Right lobe of liver (tissue), 6 donors: ENCODE measurements at regions not wholly inside any gene's neighbourhood (a gene's known extent, or its start where the extent isn't known, plus 50 kb on each side); places are given as distances from the start of the nearest gene placed in this dataset.

Experiments
- ATAC-seq, 4 donors: fragments of 200-7000 bp; cut with Tn5 transposase; one replicate each; pipeline ENCODE4 v1.9.1; 2020; ENCODE audit warnings: mild to moderate bottlenecking in 4 of 4, moderate library complexity in 4 of 4
- DNase-seq, 3 donors: peaks; one replicate each; pipeline ENCODE4 v3.0.0-alpha.2; 2020
- H3K27ac ChIP-seq, 3 donors: fragments of 200-600 bp; one replicate each; pipeline ENCODE4 v1.8.0; 2022
- H3K27me3 ChIP-seq, 2 donors: fragments of 200-600 bp; one replicate each; pipeline ENCODE4 v1.8.0; 2022
- H3K36me3 ChIP-seq, 4 donors: fragments of 200-600 bp; sonication (generic) in 1 of 4; one replicate each; pipeline versions ENCODE4 v1.5.1 to v1.8.0; 2017 to 2022; ENCODE audit warnings: control low read depth in 1 of 4
- H3K4me1 ChIP-seq, 4 donors: fragments of 200-600 bp; sonication (generic) in 1 of 4; one replicate each; pipeline versions ENCODE4 v1.5.1 to v1.8.0; 2017 to 2022; ENCODE audit warnings: control low read depth in 1 of 4
- H3K4me3 ChIP-seq, 3 donors: fragments of 200-600 bp; one replicate each; pipeline ENCODE4 v1.8.0; 2022
- H3K9me3 ChIP-seq, 4 donors: fragments of 200-600 bp; sonication (generic) in 1 of 4; one replicate each; pipeline versions ENCODE4 v1.5.1 to v1.8.0; 2017 to 2022; ENCODE audit warnings: control low read depth in 1 of 4
- CTCF ChIP-seq, 4 donors: fragments of 200-600 bp in 3 of 4; fragments of 450-650 bp in 1 of 4; IDR thresholded peaks; one replicate each; pipeline versions ENCODE4 v1.5.1 to v1.8.0; 2016 to 2022; ENCODE audit warnings: antibody characterized with exemption in 4 of 4, mild to moderate bottlenecking in 2 of 4
- POLR2A ChIP-seq: fragments of 450-650 bp; IDR thresholded peaks from one replicate; pipeline ENCODE4 v1.6.1; 2017; ENCODE audit warnings: antibody characterized with exemption, mild to moderate bottlenecking
- WGBS: methylation state at CpG from one replicate; pipeline ENCODE4 v1.1.6; 2018; ENCODE audit warnings: low coverage, low lambda C conversion rate; ENCODE audit not compliant: insufficient coverage; ENCODE audit errors: missing lambda C conversion rate; 5-methylcytosine and 5-hydroxymethylcytosine counted together
- intact Hi-C, 2 donors: fragments of 100-400 bp; cut with DNase I; formaldehyde crosslinking; loops; one replicate each; pipeline versions ENCODE4 v1.11.2 to v1.14.1; 2022
- donor health status: DM: no; HTN: yes; CAD: no.
- donor health status: DM: no; HTN: no; CAD: no.
- donor health status: DM: no; HTN: no; CAD: no.
- donor health status: DM: no; HTN: yes; CAD: no.
- donor health status: DM: no; HTN: yes; CAD: no.

- 87% methylated on average over 3 of the region's 10 CpGs for WGBS
- DNase-seq (no peak), ATAC-seq (no peak)
These were observed 52.0 kb downstream of the MAGEF1 start for GRCh38 chr3:184659797-184660301.

GRCh38 chr3:184658223-184658928 lies 53.5 kb downstream of the MAGEF1 start:
- H3K4me1 ChIP-seq: no peaks in the 10 kb centered on the region
- H3K27ac ChIP-seq: no peak overlapping the region
- intact Hi-C loops: no loop called here
- no peak for DNase-seq
- no peaks in the 10 kb centered on the region for H3K27me3 ChIP-seq
- no peak overlapping the region for H3K4me3 ChIP-seq
- WGBS: 82% methylated on average over 7 of the region's 10 CpGs
- no peaks in the 10 kb centered on the region for H3K9me3 ChIP-seq
- H3K36me3 ChIP-seq: no peaks in the 10 kb centered on the region
- TF ChIP-seq POLR2A (no peak), CTCF (IDR thresholded peaks at IDR 0.05) (no peak)
- peak in 2 of 4 donors; percentile 30 to 36 for ATAC-seq

More at GRCh38 chr3:184659797-184660301, 52.0 kb downstream of the MAGEF1 start:
- intact Hi-C loops: no loop called here
- H3K36me3 ChIP-seq: no peaks in the 10 kb centered on the region
- H3K4me1 ChIP-seq: no peaks in the 10 kb centered on the region
- H3K9me3 ChIP-seq: no peaks in the 10 kb centered on the region
- H3K27ac ChIP-seq: no peak overlapping the region
- no peak overlapping the region for H3K4me3 ChIP-seq
- TF ChIP-seq POLR2A: no peak
- no peaks in the 10 kb centered on the region for H3K27me3 ChIP-seq

DNA sequence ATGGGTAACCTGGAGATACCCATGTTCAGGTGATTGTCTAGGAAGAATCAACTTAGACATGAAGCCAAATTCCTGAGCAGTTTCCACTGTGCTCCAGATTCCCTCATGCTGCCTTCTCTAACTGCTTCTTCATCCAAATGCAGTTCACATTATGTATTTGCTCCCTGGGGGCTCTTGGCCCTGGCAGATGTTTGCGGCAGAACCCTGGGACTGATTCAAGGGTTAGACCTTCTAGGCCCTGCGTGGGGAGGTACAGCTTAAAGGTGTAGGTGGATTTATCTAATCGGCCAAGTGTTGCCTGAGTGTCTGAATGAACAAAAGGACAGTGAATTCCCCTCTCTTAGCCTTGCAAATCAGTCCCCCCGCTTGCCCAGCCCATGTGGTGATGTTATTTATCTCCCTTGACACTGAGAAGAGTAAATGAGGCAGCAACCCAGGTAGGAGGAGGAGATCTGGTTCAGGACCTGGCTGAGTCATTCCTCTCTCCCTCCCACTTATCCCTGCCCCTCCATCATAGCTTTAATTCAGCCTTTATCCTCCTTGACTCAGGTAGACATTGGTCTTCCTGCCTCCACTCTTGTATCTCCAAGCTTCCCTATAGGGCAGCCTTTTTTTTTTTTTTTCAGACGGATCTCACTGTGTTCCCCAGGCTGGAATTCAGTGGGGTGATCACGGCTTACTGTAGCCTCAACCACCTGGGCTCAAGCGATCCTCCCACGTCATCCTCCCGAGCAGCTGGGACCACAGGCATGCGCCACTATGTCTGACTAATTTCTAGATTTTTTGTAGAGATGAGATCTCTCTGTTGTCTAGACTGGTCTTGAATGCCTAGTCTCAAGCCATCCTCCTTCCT lies 54.8 kb downstream of the MAGEF1 start:
- intact Hi-C loops: no loop called here
- DNase-seq (no peak), ATAC-seq (no peak)
- no peak for TF ChIP-seq CTCF (IDR thresholded peaks at IDR 0.05)
- TF ChIP-seq POLR2A: no peak
- Histone ChIP-seq H3K27ac (no peak overlapping the region), H3K27me3 (no peaks in the 10 kb centered on the region), H3K9me3 (no peaks in the 10 kb centered on the region), H3K4me1 (no peaks in the 10 kb centered on the region), H3K36me3 (no peaks in the 10 kb centered on the region), H3K4me3 (no peak overlapping the region)
- WGBS: 68% methylated on average over 7 of the region's 10 CpGs

GRCh38 chr3:184656458-184656828 lies 55.4 kb downstream of the MAGEF1 start:
- Histone ChIP-seq H3K4me3 (no peak overlapping the region), H3K9me3 (no peaks in the 10 kb centered on the region), H3K27me3 (no peaks in the 10 kb centered on the region), H3K36me3 (no peaks in the 10 kb centered on the region), H3K27ac (no peak overlapping the region), H3K4me1 (no peaks in the 10 kb centered on the region)
- ATAC-seq: no peak
- intact Hi-C loops: no loop called here
- no peak for DNase-seq
- TF ChIP-seq CTCF (IDR thresholded peaks at IDR 0.05) (no peak), POLR2A (no peak)
- WGBS: 67% methylated on average over 5 of the region's 5 CpGs

DNA sequence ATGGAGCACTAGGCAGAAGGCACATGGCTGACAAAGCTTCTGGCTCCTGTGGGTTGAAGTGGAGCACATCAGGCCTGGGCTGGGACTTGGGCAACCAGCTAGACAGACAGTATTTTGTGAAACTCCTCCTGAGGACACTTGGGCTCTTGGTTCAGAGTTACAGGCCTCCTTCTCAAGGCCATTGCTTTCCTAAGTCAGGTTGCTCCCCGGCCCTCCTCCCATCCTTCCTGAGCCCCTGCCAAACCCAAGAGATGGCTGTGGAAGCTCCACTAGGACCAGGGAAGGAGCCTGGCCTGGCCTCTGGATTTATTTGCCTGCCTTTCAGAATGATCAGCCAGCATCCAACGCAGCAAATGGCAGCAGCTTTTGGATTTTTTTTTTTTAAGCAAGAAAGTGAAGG lies 56.3 kb downstream of the MAGEF1 start:
- TF ChIP-seq CTCF (IDR thresholded peaks at IDR 0.05) (no peak), POLR2A (no peak)
- H3K4me3 ChIP-seq: no peak overlapping the region
- whole genome bisulfite sequencing: 83% methylated on average over 1 of the region's 2 CpGs
- H3K27ac ChIP-seq: no peak overlapping the region
- no peaks in the 10 kb centered on the region for H3K36me3 ChIP-seq
- DNase-seq: no peak
- no peaks in the 10 kb centered on the region for H3K27me3 ChIP-seq
- H3K4me1 ChIP-seq: no peaks in the 10 kb centered on the region
- ATAC-seq: no peak
- H3K9me3 ChIP-seq: no peaks in the 10 kb centered on the region
- intact Hi-C loops: no loop called here
